ENCODE measurements at regions not wholly inside any gene's neighbourhood (a gene's known extent, or its start where the extent isn't known, plus 50 kb on each side); places are given as distances from the start of the nearest gene placed in this dataset.
A peak's percentile ranks its signal among the peaks of the same experiment; 100 is the strongest.

- Histone ChIP-seq H4K91ac (ENCODE audit: low read depth, low read length) (peak overlapping the region; percentile 32), H3K4me3 (ENCODE audit: low read depth, low read length) (no peak overlapping the region), H2BK120ac (ENCODE audit: insufficient read depth, low read length, poor library complexity) (peak overlapping the region; percentile 10), H3K4me2 (ENCODE audit: low read length) (no peak overlapping the region), H3K14ac (ENCODE audit: low read length) (peak overlapping the region; percentile 65), H2BK12ac (ENCODE audit: low read length) (peak overlapping the region; percentile 9), H4K12ac (ENCODE audit: low read depth, low read length) (no peak overlapping the region), H2BK5ac (ENCODE audit: low read depth, low read length, poor library complexity) (no peak overlapping the region), H3K79me1 (ENCODE audit: low read length) (peaks cover 7% of the 10 kb centered on the region), H3K27me3 (ENCODE audit: insufficient read depth, low read length) (no peaks in the 10 kb centered on the region), H3K18ac (ENCODE audit: low read length) (peak overlapping the region; percentile 20), H3K9ac (ENCODE audit: low read length) (no peak overlapping the region), H3K4me1 (ENCODE audit: control insufficient read depth in 1 of 2, insufficient read depth in 2 of 2, low read length in 2 of 2) (peaks cover 10 to 19% of the 10 kb centered on the region in 2 experiments), H3K23ac (ENCODE audit: low read length) (no peak overlapping the region), H2AFZ (ENCODE audit: insufficient read depth, low read length, poor library complexity) (no peak overlapping the region), H4K8ac (ENCODE audit: low read depth, low read length) (peak overlapping the region; percentile 2), H3K4ac (ENCODE audit: low read depth, low read length) (no peak overlapping the region), H2AK5ac (ENCODE audit: low read length) (peak overlapping the region; percentile 79), H3K79me2 (ENCODE audit: control insufficient read depth, insufficient read depth, low read length, poor library complexity) (no peaks in the 10 kb centered on the region), H3K9me3 (ENCODE audit: insufficient read depth, low read depth, low read length) (peaks cover 4% of the 10 kb centered on the region), H3K36me3 (ENCODE audit: control insufficient read depth in 1 of 2, insufficient read depth in 2 of 2, low read length in 2 of 2) (no peaks in the 10 kb centered on the region), H3K27ac (ENCODE audit: low read depth, low read length) (no peak overlapping the region)
- no peak for DNase-seq
- no CpG with 5 or more reads among the region's 10 CpGs for WGBS (ENCODE audit: extremely low coverage, insufficient coverage, insufficient read length)
These were observed 56.1 kb upstream of the CDON start for GRCh38 chr11:126118806-126119205.

- Histone ChIP-seq H3K27me3 (ENCODE audit: insufficient read depth, low read length) (no peaks in the 10 kb centered on the region), H3K4me1 (ENCODE audit: control insufficient read depth in 1 of 2, insufficient read depth in 2 of 2, low read length in 2 of 2) (peaks cover 30 to 46% of the 10 kb centered on the region in 2 experiments), H2AFZ (ENCODE audit: insufficient read depth, low read length, poor library complexity) (no peak overlapping the region), H3K4me2 (ENCODE audit: low read length) (no peak overlapping the region), H2BK120ac (ENCODE audit: insufficient read depth, low read length, poor library complexity) (peak overlapping the region; percentile 37), H3K4me3 (ENCODE audit: low read depth, low read length) (no peak overlapping the region), H3K18ac (ENCODE audit: low read length) (no peak overlapping the region), H3K27ac (ENCODE audit: low read depth, low read length) (no peak overlapping the region), H4K8ac (ENCODE audit: low read depth, low read length) (no peak overlapping the region), H2AK5ac (ENCODE audit: low read length) (peak overlapping the region; percentile 36), H3K4ac (ENCODE audit: low read depth, low read length) (no peak overlapping the region), H3K79me1 (ENCODE audit: low read length) (peaks cover 13% of the 10 kb centered on the region), H3K14ac (ENCODE audit: low read length) (no peak overlapping the region), H2BK12ac (ENCODE audit: low read length) (peak overlapping the region; percentile 76), H3K9me3 (ENCODE audit: insufficient read depth, low read depth, low read length) (peaks cover 2% of the 10 kb centered on the region), H2BK5ac (ENCODE audit: low read depth, low read length, poor library complexity) (no peak overlapping the region), H3K23ac (ENCODE audit: low read length) (no peak overlapping the region), H3K36me3 (ENCODE audit: control insufficient read depth in 1 of 2, insufficient read depth in 2 of 2, low read length in 2 of 2) (no peaks in the 10 kb centered on the region), H4K12ac (ENCODE audit: low read depth, low read length) (no peak overlapping the region), H3K79me2 (ENCODE audit: control insufficient read depth, insufficient read depth, low read length, poor library complexity) (no peaks in the 10 kb centered on the region), H3K9ac (ENCODE audit: low read length) (no peak overlapping the region), H4K91ac (ENCODE audit: low read depth, low read length) (peak overlapping the region; percentile 58)
- peak in 1 of 2 donors; percentile 9 for DNase-seq
- WGBS (ENCODE audit: extremely low coverage, insufficient coverage, insufficient read length): no CpG with 5 or more reads among the region's 14 CpGs
These were observed 53.2 kb upstream of the CDON start for GRCh38 chr11:126115816-126116331.

- H3K36me3 ChIP-seq (ENCODE audit: control insufficient read depth in 1 of 2, insufficient read depth in 2 of 2, low read length in 2 of 2): no peaks in the 10 kb centered on the region
- H3K9me3 ChIP-seq (ENCODE audit: insufficient read depth, low read depth, low read length): peaks cover 4% of the 10 kb centered on the region
- no peak overlapping the region for H3K27ac ChIP-seq (ENCODE audit: low read depth, low read length)
- no peak overlapping the region for H2AFZ ChIP-seq (ENCODE audit: insufficient read depth, low read length, poor library complexity)
- H3K4me3 ChIP-seq (ENCODE audit: low read depth, low read length): no peak overlapping the region
- H4K8ac ChIP-seq (ENCODE audit: low read depth, low read length): no peak overlapping the region
- no peaks in the 10 kb centered on the region for H3K79me2 ChIP-seq (ENCODE audit: control insufficient read depth, insufficient read depth, low read length, poor library complexity)
- peak overlapping the region; percentile 30 for H4K91ac ChIP-seq (ENCODE audit: low read depth, low read length)
- no peaks in the 10 kb centered on the region for H3K27me3 ChIP-seq (ENCODE audit: insufficient read depth, low read length)
- H3K4me1 ChIP-seq (ENCODE audit: control insufficient read depth in 1 of 2, insufficient read depth in 2 of 2, low read length in 2 of 2): peaks cover 38 to 53% of the 10 kb centered on the region in 2 experiments
- no peak overlapping the region for H3K4ac ChIP-seq (ENCODE audit: low read depth, low read length)
- H2BK120ac ChIP-seq (ENCODE audit: insufficient read depth, low read length, poor library complexity): peak overlapping the region; percentile 50
- no CpG with 5 or more reads among the region's 4 CpGs for WGBS (ENCODE audit: extremely low coverage, insufficient coverage, insufficient read length)
- no peak overlapping the region for H3K9ac ChIP-seq (ENCODE audit: low read length)
- H2BK12ac ChIP-seq (ENCODE audit: low read length): peak overlapping the region; percentile 37
- H4K12ac ChIP-seq (ENCODE audit: low read depth, low read length): no peak overlapping the region
- peak overlapping the region; percentile 12 for H3K14ac ChIP-seq (ENCODE audit: low read length)
- H3K18ac ChIP-seq (ENCODE audit: low read length): peak overlapping the region; percentile 8
- no peak overlapping the region for H3K4me2 ChIP-seq (ENCODE audit: low read length)
- DNase-seq: no peak
- no peak overlapping the region for H2BK5ac ChIP-seq (ENCODE audit: low read depth, low read length, poor library complexity)
- no peak overlapping the region for H2AK5ac ChIP-seq (ENCODE audit: low read length)
- peaks cover 19% of the 10 kb centered on the region for H3K79me1 ChIP-seq (ENCODE audit: low read length)
- H3K23ac ChIP-seq (ENCODE audit: low read length): no peak overlapping the region
These were observed 52.4 kb upstream of the CDON start for GRCh38 chr11:126115127-126115495.

- Histone ChIP-seq H3K23ac (ENCODE audit: low read length) (no peak overlapping the region), H4K8ac (ENCODE audit: low read depth, low read length) (no peak overlapping the region), H3K27me3 (ENCODE audit: insufficient read depth, low read length) (no peaks in the 10 kb centered on the region), H3K9ac (ENCODE audit: low read length) (no peak overlapping the region), H3K79me1 (ENCODE audit: low read length) (peaks cover 19% of the 10 kb centered on the region), H3K9me3 (ENCODE audit: insufficient read depth, low read depth, low read length) (peaks cover 4% of the 10 kb centered on the region), H3K18ac (ENCODE audit: low read length) (no peak overlapping the region), H2AFZ (ENCODE audit: insufficient read depth, low read length, poor library complexity) (no peak overlapping the region), H3K36me3 (ENCODE audit: control insufficient read depth in 1 of 2, insufficient read depth in 2 of 2, low read length in 2 of 2) (no peaks in the 10 kb centered on the region), H4K12ac (ENCODE audit: low read depth, low read length) (no peak overlapping the region), H3K79me2 (ENCODE audit: control insufficient read depth, insufficient read depth, low read length, poor library complexity) (no peaks in the 10 kb centered on the region), H2BK5ac (ENCODE audit: low read depth, low read length, poor library complexity) (no peak overlapping the region), H2AK5ac (ENCODE audit: low read length) (peak overlapping the region; percentile 49), H3K4me1 (ENCODE audit: control insufficient read depth in 1 of 2, insufficient read depth in 2 of 2, low read length in 2 of 2) (peaks cover 41 to 58% of the 10 kb centered on the region in 2 experiments), H2BK120ac (ENCODE audit: insufficient read depth, low read length, poor library complexity) (peak overlapping the region; percentile 35), H3K4me2 (ENCODE audit: low read length) (no peak overlapping the region), H3K27ac (ENCODE audit: low read depth, low read length) (no peak overlapping the region), H2BK12ac (ENCODE audit: low read length) (peak overlapping the region; percentile 53), H4K91ac (ENCODE audit: low read depth, low read length) (peak overlapping the region; percentile 46), H3K14ac (ENCODE audit: low read length) (peak overlapping the region; percentile 12), H3K4me3 (ENCODE audit: low read depth, low read length) (no peak overlapping the region), H3K4ac (ENCODE audit: low read depth, low read length) (no peak overlapping the region)
- no CpG with 5 or more reads among the region's 6 CpGs for WGBS (ENCODE audit: extremely low coverage, insufficient coverage, insufficient read length)
- DNase-seq: no peak
These were observed 51.9 kb upstream of the CDON start for GRCh38 chr11:126114486-126115126.

Data from trophoblast cell (in vitro differentiated cells and primary cell).